ENCODE measurements at regions not wholly inside any gene's neighbourhood (a gene's known extent, or its start where the extent isn't known, plus 50 kb on each side); places are given as distances from the start of the nearest gene placed in this dataset.

GRCh38 chr5:106584268-106584667 lies 1086.5 kb downstream of the EFNA5 start:
- no peak for DNase-seq

- no peak for DNase-seq
Observed at GRCh38 chr5:106578736-106579135, 1092.0 kb downstream of the EFNA5 start.

GRCh38 chr5:106574820-106575219 lies 1095.9 kb downstream of the EFNA5 start:
- DNase-seq, result no peak

- DNase-seq, result no peak
Observed at GRCh38 chr5:106566031-106566430, 1104.7 kb downstream of the EFNA5 start.

GRCh38 chr5:106545325-106545724 lies 1125.4 kb downstream of the EFNA5 start:
- DNase-seq, result no peak

GRCh38 chr5:106543330-106543729 lies 1127.4 kb downstream of the EFNA5 start:
- no peak for DNase-seq

GRCh38 chr5:106530150-106530549 lies 1140.6 kb downstream of the EFNA5 start:
- no peak for DNase-seq

- no peak for DNase-seq
Observed at GRCh38 chr5:106525438-106525837, 1145.3 kb downstream of the EFNA5 start.

GRCh38 chr5:106523852-106524251 lies 1146.9 kb downstream of the EFNA5 start:
- no peak for DNase-seq

GRCh38 chr5:106522296-106522695 lies 1148.4 kb downstream of the EFNA5 start:
- peak; percentile 2 to 48 (median 22) for DNase-seq

- peak in 2 of 3 donors; percentile 13 to 15 for DNase-seq
Observed at GRCh38 chr5:106521701-106522100, 1149.0 kb downstream of the EFNA5 start.

GRCh38 chr5:106510321-106510720 lies 1160.4 kb downstream of the EFNA5 start:
- DNase-seq, result no peak

GRCh38 chr5:106508894-106509293 lies 1161.8 kb downstream of the EFNA5 start:
- DNase-seq, result no peak

GRCh38 chr5:106493910-106494309 lies 1176.8 kb downstream of the EFNA5 start:
- no peak for DNase-seq

GRCh38 chr5:106489004-106489403 lies 1181.7 kb downstream of the EFNA5 start:
- peak in 1 of 3 donors; percentile 3 for DNase-seq

- DNase-seq, result no peak
Observed at GRCh38 chr5:106488407-106488806, 1182.3 kb downstream of the EFNA5 start.

- DNase-seq, result no peak
Observed at GRCh38 chr5:106481374-106481773, 1189.4 kb downstream of the EFNA5 start.

GRCh38 chr5:106476630-106477029 lies 1194.1 kb downstream of the EFNA5 start:
- DNase-seq, result no peak

GRCh38 chr5:106474066-106474465 lies 1196.7 kb downstream of the EFNA5 start:
- DNase-seq, result no peak

GRCh38 chr5:106459541-106459940 lies 1211.2 kb downstream of the EFNA5 start:
- DNase-seq, result no peak

GRCh38 chr5:106454651-106455415 lies 1215.9 kb downstream of the EFNA5 start:
- DNase-seq, result peak; percentile 2 to 7 (median 3)

GRCh38 chr5:106454050-106454449 lies 1216.7 kb downstream of the EFNA5 start:
- DNase-seq, result no peak

GRCh38 chr5:106451998-106452397 lies 1218.7 kb downstream of the EFNA5 start:
- no peak for DNase-seq

- DNase-seq, result peak in 1 of 3 donors; percentile 2
Observed at GRCh38 chr5:106443746-106444145, 1227.0 kb downstream of the EFNA5 start.
